ENCODE measurements at regions not wholly inside any gene's neighbourhood (a gene's known extent, or its start where the extent isn't known, plus 50 kb on each side); places are given as distances from the start of the nearest gene placed in this dataset.

GRCh38 chr2:12941203-12941602 is 224.5 kb downstream of the TRIB2 start:
- no peak for TF ChIP-seq POLR2A (IDR thresholded peaks at IDR 0.05; ENCODE audit: low read depth)
- TF ChIP-seq EP300 (IDR thresholded peaks at IDR 0.05), result no peak
- TF ChIP-seq CTCF (IDR thresholded peaks at IDR 0.05), result no peak
